GM21723 (cell line): ENCODE measurements at regions not wholly inside any gene's neighbourhood (a gene's known extent, or its start where the extent isn't known, plus 50 kb on each side); places are given as distances from the start of the nearest gene placed in this dataset.
A peak's percentile ranks its signal among the peaks of the same experiment; 100 is the strongest.

ENCODE experiments used
- ATAC-seq: cut with Tn5 transposase; IDR thresholded peaks from one replicate; pipeline ENCODE4 v1.9.1; 2021; ENCODE audit warnings: mild to moderate bottlenecking, moderate library complexity; ENCODE audit not compliant: unreplicated experiment

DNA sequence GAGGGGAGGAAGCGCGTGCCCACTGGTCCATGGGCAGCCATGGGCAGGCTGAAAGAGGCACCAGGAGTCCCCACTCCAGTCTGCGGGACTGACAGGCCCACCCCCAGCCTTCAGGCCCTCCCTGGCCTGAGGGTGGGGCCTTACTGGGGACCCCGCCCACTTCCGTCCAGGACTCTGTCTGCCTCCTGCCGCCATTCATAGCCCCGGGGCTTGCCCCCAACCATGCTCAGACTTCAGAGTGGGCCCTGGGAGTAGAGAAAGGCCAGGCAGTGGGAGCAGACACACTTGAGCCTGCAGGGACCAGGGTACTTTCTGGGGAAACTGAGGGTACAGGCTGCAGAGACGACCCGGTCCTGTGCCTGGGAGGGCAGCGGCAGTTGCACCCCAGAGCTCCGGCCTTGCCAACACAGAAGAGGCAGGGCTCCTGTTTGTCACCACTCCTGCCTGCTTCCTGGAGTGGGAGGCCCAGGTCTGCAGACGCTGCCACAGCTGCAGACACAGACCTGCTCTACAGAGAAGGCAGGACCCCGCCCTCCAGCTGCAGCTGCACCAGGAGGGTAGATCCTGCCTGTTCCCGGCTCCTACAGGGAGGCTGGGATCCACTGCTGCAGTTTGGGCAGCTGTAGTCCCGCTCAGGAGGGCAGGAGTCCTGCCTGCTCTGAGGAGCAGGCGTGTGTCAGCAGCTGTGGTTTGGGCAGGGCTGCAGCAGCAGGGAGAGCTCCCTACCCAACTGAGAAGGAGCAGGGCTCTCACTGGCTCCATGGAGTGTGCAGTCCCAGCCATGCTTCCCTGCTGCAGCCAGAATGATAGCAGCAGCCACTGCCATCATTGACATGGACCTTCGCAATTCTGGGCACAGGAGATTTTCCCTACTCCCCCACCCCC, 387.9 kb upstream of the ANO3 start:
- no peak for ATAC-seq

DNA sequence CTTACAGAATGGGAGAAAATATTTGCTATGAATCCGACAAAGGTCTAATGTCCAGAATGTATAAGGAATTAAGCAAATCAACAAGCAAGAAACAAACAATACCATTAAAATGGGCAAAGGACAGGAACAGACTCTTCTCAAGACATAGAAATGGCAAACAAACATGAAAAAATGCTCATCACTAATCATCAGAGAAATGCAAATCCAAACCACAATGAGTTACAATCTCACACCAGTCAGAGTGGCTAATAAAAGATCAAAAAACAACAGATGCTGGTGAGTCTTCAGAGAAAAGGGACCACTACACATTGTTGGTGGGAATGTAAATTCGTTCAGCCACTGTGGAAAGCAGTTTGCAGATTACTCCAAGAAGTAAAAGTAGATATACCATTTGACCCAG, 382.0 kb upstream of the ANO3 start:
- ATAC-seq: no peak

DNA sequence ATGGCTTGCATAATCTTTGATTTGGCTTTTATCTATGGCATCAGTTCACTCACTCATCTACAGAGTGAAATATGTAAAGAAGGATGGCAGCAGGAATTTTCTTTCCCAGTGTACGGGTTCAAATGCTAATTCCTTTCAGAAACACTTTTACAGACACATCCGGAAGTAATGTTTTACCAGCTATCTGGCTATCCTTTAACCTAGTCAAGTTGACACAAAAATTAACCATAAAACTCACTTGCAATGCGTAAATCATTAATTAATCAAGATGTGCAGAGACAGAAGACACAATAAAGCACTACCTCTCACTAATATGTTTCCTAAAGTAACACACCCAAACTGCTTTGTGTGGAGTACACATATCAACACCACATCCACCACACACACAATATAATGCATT, 378.9 kb upstream of the ANO3 start:
- ATAC-seq: no peak

DNA sequence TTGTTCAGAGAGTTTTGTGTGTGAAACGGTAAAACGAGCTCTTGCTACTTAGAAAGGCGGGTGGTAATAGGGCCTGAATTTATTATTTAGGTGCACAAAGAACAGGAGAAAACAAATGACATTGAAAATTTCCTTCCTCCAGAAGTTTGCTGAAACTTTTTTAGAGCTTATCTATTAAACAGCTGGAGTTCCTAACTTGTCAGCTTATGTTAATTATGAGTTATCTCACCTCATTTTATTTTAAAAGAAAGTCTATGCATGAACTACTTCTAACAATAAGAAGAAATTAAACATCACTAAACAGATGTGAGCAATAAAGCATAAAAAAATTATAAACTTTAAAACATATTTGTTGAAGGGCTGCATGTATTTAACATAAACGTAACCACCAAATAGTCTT, 373.9 kb upstream of the ANO3 start:
- no peak for ATAC-seq

DNA sequence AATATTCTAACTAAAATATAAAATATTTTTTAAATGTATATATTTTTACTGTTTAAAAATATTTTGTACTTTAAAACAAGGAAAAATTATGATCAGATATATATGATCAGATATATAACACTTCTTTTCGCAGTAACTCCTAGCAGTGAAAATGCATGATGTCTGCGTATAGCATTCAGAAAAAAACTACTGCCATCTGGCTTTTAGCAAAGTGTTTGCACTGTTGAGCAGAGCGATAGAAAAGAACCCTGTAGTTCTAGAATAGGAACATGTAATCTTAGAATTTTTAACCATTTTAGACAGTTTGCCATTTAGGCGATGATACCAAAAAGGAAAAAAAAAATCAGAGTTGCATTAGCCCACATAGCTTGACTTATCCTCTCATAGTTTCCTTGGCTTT, 370.4 kb upstream of the ANO3 start:
- no peak for ATAC-seq

DNA sequence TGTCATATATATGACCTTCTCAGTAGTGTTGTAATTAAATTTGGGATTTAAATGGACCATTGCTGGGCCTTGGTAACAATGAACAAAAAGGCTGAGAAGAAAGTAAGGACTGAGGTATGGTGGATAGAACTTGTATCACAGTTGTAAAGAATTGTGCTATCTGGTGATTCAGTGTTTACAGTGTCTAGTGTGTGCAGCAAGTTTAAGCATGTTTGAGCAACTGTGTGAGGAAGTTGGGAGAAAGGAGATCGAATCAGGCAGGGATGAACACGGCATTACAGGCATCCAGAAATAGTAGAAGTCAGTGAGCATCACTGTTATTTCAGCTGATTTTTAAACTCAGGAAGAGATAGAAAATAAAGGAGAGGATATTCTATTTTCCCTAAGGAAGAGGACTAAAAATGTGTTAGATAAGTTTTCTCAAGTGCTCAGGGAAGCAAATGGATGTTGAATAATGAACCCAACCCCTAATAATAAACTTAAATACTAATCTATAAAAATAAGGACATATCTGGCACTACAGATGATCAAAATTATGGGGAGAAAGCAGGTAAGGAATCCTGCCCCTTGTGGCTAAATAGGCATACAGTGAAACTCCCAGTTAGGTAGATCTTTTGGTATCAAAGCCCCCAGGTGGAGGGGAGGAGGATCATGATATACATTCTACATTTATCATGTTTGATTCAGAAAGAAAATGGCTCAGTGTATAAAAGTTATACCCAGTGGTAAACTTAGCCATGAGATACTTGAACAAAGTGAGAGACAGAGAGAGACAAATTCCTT, 361.0 kb upstream of the ANO3 start:
- no peak for ATAC-seq

DNA sequence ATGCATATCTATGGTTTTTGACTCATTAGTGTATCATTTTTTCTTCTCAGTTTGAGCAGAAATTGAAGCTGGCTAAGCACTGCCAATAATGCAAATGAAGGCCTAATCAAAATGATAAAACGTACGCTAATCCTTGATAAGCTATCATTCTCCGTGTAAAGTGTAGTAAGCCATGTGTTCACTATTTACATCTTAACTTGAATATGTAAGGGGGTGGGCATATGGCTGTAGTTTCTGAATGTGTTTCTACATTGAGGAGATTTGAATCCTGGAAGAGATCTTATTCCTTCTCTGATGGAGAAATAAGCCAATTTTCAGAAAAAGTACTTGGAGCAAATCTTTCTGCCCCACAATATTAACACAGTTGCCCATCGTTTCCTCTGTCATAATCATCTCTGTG, 351.8 kb upstream of the ANO3 start:
- no peak for ATAC-seq

DNA sequence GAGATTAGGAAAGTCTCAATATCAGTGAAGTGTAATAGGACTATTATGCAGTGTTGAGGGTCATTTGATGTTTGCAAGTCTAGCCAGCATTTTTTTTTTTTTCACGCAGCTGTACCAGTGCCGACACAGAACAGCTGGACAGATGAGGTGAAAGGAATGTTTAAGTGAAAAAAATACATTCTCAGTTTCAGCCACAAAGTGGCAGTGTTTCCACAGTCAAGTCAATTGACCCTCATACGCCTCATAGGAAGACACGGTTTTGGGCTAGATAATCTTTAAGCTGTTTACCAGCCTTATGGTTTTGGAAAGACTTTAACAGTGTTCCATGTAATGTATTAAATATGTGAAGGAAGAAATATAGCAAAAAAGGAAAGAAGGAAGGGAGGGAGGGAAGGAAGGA, 349.9 kb upstream of the ANO3 start:
- ATAC-seq: peak; percentile 93

DNA sequence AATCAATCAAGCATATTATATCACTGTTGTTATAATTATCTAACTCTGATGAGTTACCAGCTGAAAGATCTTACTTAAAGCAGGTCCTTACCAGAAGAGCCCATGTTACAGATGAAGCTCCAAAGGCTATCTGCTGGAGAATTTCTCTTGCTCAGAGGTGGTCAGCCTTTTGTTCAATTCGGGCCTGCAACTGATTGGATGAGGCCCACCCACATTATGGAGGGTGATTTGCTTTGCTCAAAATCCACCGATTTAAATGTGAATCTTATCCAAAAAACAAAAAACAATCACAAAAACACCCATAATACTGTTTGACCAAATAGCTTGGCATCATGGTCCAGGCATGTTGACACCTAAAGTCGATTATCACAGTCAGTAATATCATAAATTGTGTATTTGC, 348.6 kb upstream of the ANO3 start:
- ATAC-seq: no peak

DNA sequence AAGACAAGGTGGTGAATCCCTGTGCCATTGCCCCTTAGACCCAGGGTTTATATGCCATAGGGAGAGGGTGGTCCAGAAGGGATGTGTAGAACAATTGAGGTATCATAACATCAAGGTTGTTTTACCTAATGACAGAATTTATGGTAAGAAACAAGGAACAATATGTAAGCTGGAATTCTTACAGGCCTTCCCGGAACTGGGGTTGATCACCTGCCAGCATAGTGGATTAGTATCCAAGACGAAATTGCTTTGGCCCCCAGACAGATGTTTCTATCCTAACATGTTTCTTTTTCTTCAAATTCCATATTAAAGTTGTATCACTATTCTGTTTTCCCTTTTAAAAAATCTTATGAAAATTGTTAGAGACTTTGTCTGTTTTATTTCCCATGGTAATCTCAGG, 343.8 kb upstream of the ANO3 start:
- ATAC-seq: no peak

DNA sequence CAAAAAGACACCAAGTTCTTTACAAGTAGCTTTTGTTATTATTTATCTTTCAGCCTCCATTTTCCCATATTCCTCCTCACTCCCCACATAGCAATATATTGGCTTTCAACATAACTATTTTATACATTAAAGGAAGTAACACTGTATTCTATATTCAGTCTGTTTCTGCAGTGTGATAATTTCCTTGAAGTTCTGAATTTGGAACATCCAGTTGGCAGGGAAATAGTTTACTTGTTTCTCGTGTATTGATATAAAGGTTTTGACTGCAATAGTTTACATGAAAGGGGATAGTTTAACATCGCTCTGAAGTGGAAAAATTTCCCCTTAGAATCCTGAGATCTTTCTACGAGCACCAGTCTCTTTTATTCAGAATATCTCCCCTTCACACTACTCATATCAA, 341.5 kb upstream of the ANO3 start:
- no peak for ATAC-seq

DNA sequence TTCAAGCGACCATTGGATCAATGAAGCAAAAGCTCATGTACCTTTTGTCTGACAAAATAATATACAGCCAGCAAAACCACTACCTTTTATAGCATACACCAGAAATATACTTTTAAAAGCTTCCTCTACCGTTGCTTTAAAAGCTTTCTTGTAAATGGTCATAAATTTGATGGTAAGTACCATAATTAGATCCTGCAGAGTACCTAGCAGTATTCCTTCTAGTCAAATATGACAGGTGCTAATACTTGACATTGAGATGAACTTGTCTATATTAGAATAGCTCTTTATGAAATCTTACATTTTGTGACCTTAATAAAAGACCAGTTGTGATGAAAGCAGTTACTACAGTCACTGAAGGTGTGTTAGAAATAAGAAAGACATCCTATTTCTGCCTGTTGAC, 340.5 kb upstream of the ANO3 start:
- no peak for ATAC-seq

DNA sequence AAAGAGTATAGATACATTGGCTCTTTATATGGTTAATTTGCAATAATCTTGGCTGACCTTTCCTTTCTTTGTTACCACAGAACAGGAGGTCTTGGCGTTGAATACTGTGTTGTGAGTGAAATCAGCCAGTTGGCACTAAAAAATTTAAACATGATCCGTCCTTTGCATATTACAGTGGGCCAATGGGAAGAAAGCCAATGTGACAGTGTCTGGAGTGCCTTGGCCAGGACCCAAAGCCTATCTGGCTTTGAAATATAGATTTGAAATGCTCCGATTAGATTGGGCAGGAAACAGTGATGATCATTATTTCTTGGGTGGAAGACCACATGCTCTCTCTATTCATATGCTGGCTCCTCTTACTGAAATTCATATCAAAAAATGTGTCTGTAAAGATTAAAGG, 339.6 kb upstream of the ANO3 start:
- ATAC-seq: no peak

DNA sequence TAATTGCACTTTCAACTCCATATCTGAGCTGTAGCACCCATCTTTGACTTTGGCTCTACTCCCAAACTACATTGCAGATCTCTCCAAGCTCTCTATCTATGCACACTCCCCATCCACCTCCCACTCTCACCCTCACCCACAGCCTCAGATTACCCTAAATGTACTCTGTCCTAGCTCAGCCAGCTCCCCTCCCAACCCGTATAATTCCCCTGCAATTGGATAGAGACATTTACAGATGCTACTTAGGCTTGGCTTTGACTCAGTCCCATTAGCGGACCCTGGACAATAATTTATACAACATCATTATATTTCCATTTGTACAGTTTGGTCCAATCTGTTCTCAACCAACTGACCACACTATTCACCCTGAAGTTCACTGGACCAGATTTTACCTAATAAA, 338.9 kb upstream of the ANO3 start:
- ATAC-seq: no peak

DNA sequence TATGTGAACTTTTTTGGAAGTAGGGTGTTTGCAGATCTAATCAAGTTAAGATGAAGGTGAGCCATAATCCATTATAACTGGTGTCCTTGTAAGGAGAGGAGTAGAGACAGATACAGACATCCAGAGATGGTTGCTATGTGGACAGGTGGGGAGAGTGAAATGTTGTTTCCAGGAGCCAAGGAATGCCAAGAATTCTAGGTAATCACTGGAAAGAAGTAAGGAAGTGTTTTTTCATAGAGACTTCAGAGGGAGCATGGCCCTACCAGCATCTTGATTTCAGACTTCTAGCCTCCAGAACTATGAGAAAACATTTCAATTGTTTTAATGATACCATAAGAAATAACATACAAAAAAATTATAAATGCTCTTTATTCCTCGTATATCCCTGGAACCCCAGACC, 320.5 kb upstream of the ANO3 start:
- ATAC-seq: no peak

DNA sequence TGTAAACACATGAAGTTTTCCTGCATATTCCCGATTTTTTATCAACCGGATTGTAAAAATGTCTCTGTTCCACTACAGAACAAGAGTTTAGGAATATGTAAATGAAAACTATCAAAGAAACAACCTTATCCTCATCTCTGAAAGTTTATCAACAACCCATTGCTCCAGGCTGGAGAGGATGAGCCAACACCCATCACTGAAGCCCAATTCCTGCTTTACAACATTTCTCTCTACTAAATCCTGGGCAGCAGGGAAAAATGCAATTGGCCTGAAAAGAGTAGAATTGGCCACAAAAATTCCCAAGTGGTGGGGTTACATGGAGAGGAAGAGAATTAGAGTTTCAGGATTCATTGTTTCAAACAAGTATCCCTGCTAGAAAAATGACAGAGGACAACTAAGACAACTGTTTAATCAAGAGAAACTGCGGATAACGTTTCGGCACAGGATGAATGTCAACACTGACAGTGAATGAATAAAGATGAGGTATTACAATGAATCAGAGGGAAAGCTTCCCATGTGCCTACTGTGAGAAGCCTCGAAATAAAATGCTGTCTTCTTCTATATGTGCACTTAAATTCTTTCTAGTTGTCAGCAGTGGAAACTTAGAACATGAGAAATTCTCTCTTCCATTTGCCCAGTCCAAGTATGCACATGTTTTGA, 317.3 kb upstream of the ANO3 start:
- no peak for ATAC-seq

DNA sequence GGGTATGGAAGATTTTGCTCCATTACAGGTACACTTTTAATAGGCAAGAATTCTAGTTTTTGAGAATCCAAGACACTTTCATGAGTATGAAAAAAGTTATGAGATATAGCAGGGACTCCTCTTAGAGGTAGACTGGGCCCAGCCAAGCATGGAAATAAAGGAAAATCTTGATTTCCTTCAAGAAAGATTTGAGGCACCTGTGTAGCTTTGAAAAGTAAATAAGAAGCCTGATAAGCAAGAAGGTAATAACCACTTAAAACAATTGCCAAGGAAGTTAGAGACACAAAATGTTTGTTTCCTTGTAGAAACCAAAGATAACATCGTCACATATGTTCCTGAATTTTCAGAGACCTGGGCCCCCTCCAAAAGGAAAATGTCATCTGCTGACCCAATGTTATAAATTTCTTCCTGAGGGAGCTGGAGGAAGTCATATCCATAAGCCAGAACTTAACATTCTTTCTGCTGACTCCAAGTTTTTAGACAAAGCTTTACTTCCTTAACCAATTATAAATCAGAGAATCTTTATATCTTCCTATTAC, 314.5 kb upstream of the ANO3 start:
- ATAC-seq: no peak

DNA sequence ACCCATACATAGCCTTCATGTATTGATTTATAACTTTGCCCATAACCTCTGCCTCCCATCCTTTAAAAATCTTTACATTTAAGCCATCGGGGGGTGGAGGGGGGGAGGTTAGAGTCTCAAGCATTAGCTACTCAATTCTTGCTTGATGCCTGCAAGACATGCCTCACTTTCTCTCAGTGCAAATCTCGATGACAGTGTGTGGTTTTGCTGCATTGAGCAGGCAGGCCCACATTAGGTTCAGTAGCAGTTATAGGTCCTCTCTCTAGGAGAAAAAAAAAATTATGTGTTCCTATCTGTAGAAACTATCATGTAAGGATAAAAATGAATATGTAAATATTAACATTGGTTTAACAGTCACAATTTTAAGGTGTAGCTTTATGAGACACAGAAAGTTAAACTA, 314.0 kb upstream of the ANO3 start:
- ATAC-seq: no peak

DNA sequence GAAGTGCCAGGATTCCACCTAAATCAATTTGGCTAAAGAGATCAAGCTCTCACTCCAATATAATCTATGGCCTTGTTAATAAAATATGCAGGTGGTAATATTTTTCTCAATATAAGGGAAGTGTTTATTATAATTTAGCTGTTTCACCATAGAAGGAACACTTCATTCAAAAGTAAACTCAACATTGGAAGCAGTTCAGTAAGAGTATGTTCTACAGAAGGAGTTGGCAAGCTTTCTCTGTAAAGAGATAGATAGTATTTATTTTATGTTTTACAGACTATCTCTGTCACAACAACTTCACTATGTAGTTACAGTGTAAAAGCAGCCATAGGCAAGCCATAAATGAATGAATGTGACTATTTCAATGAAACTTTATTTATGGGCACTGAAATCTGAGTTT, 313.6 kb upstream of the ANO3 start:
- ATAC-seq: no peak

DNA sequence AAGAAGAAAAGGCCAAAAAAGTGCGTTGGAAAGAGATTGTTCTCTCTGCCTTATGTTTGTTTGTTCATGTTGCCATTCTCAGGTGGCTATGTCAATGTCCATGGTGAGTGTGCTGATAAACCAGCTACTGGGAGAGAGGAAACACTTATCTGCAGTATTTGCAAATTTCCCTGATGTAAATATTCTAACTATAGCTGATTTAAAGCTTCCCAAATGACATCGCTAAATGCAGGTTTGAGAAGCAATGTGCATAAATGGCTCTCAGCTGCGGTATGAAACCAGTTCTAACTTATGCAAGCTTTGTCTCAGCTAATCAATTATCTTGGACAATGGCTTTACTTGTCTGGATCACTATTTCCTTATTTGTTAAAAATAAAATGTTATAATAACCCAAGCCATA, 312.5 kb upstream of the ANO3 start:
- no peak for ATAC-seq

DNA sequence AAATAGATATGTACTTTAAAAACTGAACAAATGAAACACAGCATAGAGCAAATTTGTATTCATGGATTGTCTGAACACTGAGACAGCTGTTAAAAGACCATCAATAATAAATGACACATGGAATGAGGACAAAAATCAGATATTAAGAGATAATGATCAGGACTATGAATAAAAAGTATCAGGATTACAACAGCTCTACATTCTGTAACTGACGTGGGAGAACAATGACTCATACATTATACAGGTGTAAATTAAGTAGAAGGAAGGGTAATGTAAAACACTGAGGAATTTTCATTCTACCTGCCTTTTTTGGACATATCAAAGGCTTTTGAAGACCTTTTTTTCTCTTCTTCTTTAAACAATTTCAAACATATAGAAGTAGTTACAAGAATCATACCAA, 310.9 kb upstream of the ANO3 start:
- ATAC-seq: no peak

DNA sequence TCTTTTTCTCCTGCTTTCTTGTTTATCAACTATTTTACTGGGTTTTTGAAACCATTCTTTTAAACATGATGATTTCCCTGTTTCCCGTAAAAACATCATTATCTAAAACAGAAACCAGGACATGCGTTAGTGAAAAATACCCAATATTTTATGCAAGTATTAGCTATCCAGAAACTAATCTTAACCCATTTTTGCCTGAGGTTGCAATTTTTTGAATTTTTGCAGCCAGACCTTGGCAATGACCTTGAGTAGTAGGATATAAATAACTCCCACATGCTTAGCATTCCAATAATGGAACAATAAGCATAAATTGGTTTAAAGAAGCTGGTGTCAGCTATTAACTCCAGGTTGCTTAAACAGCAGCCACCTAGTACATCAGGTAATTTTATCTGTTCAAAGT, 308.9 kb upstream of the ANO3 start:
- ATAC-seq: no peak
